T-helper 2 cell treated with Interferon-gamma antibody and Interleukin-4, amounts not matched to agents 5 μg/mL and 100 μg/mL, for 36 hours (primary cell): ENCODE measurements at regions not wholly inside any gene's neighbourhood (a gene's known extent, or its start where the extent isn't known, plus 50 kb on each side); places are given as distances from the start of the nearest gene placed in this dataset.

ENCODE experiments used
- DNase-seq: peaks from one replicate; pipeline ENCODE4 v3.0.0; 2021; ENCODE audit warnings: low spot score
- H3K27ac Mint-ChIP-seq: one replicate; pipeline ENCODE4 v1.8.0; 2021; ENCODE audit warnings: mild to moderate bottlenecking, mixed read lengths
- H3K27me3 Mint-ChIP-seq: one replicate; pipeline ENCODE4 v1.8.0; 2021; ENCODE audit warnings: low read depth, mixed read lengths
- H3K36me3 Mint-ChIP-seq: one replicate; pipeline ENCODE4 v1.8.0; 2021; ENCODE audit warnings: low read depth, mixed read lengths
- H3K4me1 Mint-ChIP-seq: one replicate; pipeline ENCODE4 v1.8.0; 2021; ENCODE audit warnings: low read depth, mixed read lengths
- H3K4me3 Mint-ChIP-seq: one replicate; pipeline ENCODE4 v1.8.0; 2022; ENCODE audit warnings: mild to moderate bottlenecking, moderate library complexity, mixed read lengths
- H3K9me3 Mint-ChIP-seq: one replicate; pipeline ENCODE4 v1.8.0; 2021; ENCODE audit warnings: mixed read lengths

DNA sequence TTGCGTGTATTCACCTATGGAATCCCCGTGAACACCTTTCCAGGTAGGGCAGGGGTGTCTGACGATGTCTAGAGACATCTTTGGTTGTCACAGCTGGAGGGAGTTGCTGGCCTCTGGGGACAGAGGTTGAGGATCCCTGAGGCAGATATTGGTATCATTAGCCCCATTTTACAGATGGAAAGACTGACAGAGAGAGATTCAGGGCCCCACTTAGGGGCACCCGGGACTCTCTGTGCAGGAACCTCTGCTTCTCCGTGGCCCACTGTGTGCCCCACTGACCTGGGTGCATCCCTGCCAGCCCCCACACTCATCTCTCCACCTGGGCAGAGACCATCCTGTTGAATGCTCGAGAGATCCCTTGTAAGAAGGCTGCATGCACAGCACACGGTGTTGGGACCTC lies 111.2 kb downstream of the EDN3 start:
- H3K4me1 Mint-ChIP-seq: no peaks in the 10 kb centered on the region
- H3K27ac Mint-ChIP-seq: no peak overlapping the region
- no peak for DNase-seq
- no peaks in the 10 kb centered on the region for H3K36me3 Mint-ChIP-seq
- no peaks in the 10 kb centered on the region for H3K9me3 Mint-ChIP-seq
- no peak overlapping the region for H3K4me3 Mint-ChIP-seq
- no peaks in the 10 kb centered on the region for H3K27me3 Mint-ChIP-seq

- H3K27ac Mint-ChIP-seq: no peak overlapping the region
Measured at GRCh38 chr20:59412181-59412580, 111.8 kb downstream of the EDN3 start.

GRCh38 chr20:59412875-59413284 lies 112.5 kb downstream of the EDN3 start:
- H3K27me3 Mint-ChIP-seq: no peaks in the 10 kb centered on the region

More at GRCh38 chr20:59412181-59412580, 111.8 kb downstream of the EDN3 start:
- no peaks in the 10 kb centered on the region for H3K4me1 Mint-ChIP-seq
- H3K9me3 Mint-ChIP-seq: no peaks in the 10 kb centered on the region
- no peak for DNase-seq
- H3K4me3 Mint-ChIP-seq: no peak overlapping the region
- H3K27me3 Mint-ChIP-seq: no peaks in the 10 kb centered on the region
- H3K36me3 Mint-ChIP-seq: no peaks in the 10 kb centered on the region

GRCh38 chr20:59413326-59413865 lies 113.0 kb downstream of the EDN3 start:
- Mint-ChIP-seq H3K9me3 (no peaks in the 10 kb centered on the region), H3K27me3 (no peaks in the 10 kb centered on the region), H3K27ac (no peak overlapping the region), H3K4me3 (no peak overlapping the region), H3K36me3 (no peaks in the 10 kb centered on the region), H3K4me1 (no peaks in the 10 kb centered on the region)
- DNase-seq: no peak

More at GRCh38 chr20:59412875-59413284, 112.5 kb downstream of the EDN3 start:
- DNase-seq: no peak
- Mint-ChIP-seq H3K36me3 (no peaks in the 10 kb centered on the region), H3K27ac (no peak overlapping the region), H3K9me3 (no peaks in the 10 kb centered on the region), H3K4me1 (no peaks in the 10 kb centered on the region), H3K4me3 (no peak overlapping the region)

DNA sequence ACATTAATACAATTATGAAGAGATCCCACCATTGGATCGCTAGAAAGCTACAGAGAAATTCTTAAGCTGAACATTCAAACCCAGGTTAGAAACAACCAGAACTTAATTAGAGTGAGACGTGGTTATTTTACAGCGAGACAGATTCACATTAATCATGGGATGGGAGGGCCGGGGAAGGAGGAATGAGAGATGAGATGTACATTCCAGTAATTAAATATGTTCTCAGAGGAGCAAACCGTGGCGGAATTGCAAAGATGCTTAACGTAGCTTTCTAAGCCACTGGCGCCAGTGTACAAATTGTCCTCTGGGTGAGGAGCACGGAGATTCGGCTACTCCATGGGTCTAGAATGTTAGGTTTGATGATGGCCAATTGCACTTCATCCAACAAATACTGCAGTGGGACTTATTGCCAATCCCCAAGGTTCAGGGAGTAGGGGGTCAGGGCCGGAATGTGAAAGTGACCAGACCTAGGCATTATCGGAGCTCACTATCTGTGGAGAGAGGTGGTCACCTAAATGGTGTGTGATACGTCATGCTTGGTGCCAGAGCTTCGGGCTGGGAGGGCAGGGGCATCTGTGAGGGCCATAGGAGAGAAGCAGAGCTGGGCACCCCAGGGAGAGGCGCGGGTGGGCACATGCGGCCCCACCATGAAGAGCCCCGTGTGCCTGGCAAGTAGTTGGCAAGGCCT lies 114.7 kb downstream of the EDN3 start:
- Mint-ChIP-seq H3K4me1 (no peaks in the 10 kb centered on the region), H3K9me3 (no peaks in the 10 kb centered on the region), H3K36me3 (no peaks in the 10 kb centered on the region), H3K27me3 (no peaks in the 10 kb centered on the region), H3K4me3 (no peak overlapping the region), H3K27ac (no peak overlapping the region)
- no peak for DNase-seq

DNA sequence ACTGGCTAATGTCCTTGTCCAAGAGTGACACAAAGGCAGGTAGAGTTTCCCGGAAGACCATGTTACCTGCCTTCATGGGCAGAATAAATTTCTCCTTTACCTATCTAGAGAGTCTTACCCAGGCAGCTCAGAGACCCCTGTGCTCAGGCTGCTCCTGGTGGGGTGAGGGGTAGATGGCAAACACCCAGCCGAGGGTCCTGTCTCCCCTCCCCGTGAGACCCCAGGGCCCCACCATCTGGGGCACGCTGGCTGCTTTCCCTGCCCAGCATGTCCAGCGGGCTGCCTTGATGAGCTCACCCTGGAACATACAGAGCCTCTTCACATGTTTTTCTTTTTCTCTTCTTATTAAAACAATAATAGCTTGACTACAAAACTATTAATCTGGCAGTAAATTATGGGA lies 116.5 kb downstream of the EDN3 start:
- DNase-seq: no peak
- no peak overlapping the region for H3K27ac Mint-ChIP-seq
- H3K9me3 Mint-ChIP-seq: no peaks in the 10 kb centered on the region
- H3K36me3 Mint-ChIP-seq: no peaks in the 10 kb centered on the region
- no peaks in the 10 kb centered on the region for H3K27me3 Mint-ChIP-seq
- no peak overlapping the region for H3K4me3 Mint-ChIP-seq
- H3K4me1 Mint-ChIP-seq: no peaks in the 10 kb centered on the region

- H3K4me3 Mint-ChIP-seq: no peak overlapping the region
- no peaks in the 10 kb centered on the region for H3K27me3 Mint-ChIP-seq
- no peaks in the 10 kb centered on the region for H3K9me3 Mint-ChIP-seq
- no peak overlapping the region for H3K27ac Mint-ChIP-seq
- no peaks in the 10 kb centered on the region for H3K36me3 Mint-ChIP-seq
- H3K4me1 Mint-ChIP-seq: no peaks in the 10 kb centered on the region
- no peak for DNase-seq
Measured at GRCh38 chr20:59421089-59421488, 120.7 kb downstream of the EDN3 start.

GRCh38 chr20:59421920-59422637 lies 121.7 kb downstream of the EDN3 start:
- H3K4me3 Mint-ChIP-seq: no peak overlapping the region
- no peaks in the 10 kb centered on the region for H3K4me1 Mint-ChIP-seq
- H3K27me3 Mint-ChIP-seq: no peaks in the 10 kb centered on the region
- no peak for DNase-seq
- no peaks in the 10 kb centered on the region for H3K9me3 Mint-ChIP-seq
- no peaks in the 10 kb centered on the region for H3K36me3 Mint-ChIP-seq
- H3K27ac Mint-ChIP-seq: no peak overlapping the region

DNA sequence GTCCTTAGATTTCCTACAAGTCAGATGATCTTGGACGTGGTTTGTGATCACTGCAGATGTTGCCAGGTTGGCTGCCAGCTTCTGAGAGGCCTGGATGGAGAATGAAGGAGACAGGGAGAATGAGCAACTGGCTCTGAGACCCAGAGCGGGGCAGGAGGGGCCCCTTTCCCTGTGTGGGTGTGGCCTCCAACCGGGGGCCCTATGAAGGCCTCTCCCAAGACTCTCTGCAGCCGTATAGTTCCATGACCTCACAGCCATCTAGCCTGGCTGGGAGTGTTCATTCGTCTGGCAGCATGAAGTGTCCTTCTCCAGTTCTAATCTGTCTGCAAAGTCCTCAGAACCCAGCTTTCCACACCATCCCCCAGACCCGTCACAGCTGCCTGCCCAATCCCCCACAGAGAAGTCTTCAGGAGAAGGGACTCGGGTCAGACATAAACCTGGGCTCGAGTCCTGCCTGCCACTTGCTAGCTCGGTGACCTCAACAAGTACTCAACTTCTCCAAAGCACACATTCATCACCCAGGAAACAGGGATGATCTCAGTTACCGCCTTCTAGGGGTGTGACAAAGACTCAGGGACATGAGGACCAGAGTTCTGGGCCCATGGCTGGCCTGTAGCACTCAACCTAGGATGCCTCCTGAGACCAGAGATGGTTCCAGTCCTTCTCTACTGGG lies 122.6 kb downstream of the EDN3 start:
- H3K4me1 Mint-ChIP-seq: no peaks in the 10 kb centered on the region
- peaks cover under 1% of the 10 kb centered on the region for H3K9me3 Mint-ChIP-seq
- H3K36me3 Mint-ChIP-seq: no peaks in the 10 kb centered on the region
- no peak overlapping the region for H3K4me3 Mint-ChIP-seq
- no peaks in the 10 kb centered on the region for H3K27me3 Mint-ChIP-seq
- no peak for DNase-seq
- no peak overlapping the region for H3K27ac Mint-ChIP-seq

GRCh38 chr20:59424976-59425375 lies 124.6 kb downstream of the EDN3 start:
- Mint-ChIP-seq H3K27me3 (no peaks in the 10 kb centered on the region), H3K36me3 (no peaks in the 10 kb centered on the region), H3K4me1 (peaks cover 11% of the 10 kb centered on the region), H3K9me3 (peaks cover 7% of the 10 kb centered on the region), H3K4me3 (no peak overlapping the region), H3K27ac (no peak overlapping the region)
- no peak for DNase-seq

DNA sequence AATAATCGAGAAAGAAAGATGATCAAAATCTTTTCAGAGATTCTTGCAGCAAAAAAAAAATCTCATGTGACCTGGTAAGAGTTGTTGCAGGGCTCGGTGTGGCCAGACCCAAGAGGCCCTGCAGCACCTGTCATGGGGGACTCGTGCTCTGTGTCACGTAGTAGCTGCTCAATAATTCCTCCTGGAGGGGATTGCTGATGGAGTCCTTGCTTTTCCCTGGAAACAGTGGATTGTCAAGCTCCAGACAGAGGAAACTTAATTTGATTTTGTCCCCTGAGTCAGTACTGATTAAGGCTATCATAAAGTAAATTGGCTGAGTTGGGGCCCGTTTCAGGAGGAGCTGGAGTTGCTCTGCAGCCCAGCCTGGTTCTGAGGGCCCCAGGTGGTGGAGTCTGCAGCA lies 125.2 kb downstream of the EDN3 start:
- H3K27me3 Mint-ChIP-seq: no peaks in the 10 kb centered on the region

GRCh38 chr20:59428006-59428405 lies 127.6 kb downstream of the EDN3 start:
- no peak for DNase-seq
- Mint-ChIP-seq H3K9me3 (peaks cover 7% of the 10 kb centered on the region), H3K27me3 (peaks cover 7% of the 10 kb centered on the region), H3K4me3 (no peak overlapping the region), H3K36me3 (no peaks in the 10 kb centered on the region), H3K27ac (no peak overlapping the region), H3K4me1 (peaks cover 11% of the 10 kb centered on the region)

More for the DNA sequence above, 125.2 kb downstream of the EDN3 start:
- H3K27ac Mint-ChIP-seq: no peak overlapping the region
- no peaks in the 10 kb centered on the region for H3K36me3 Mint-ChIP-seq
- peaks cover 7% of the 10 kb centered on the region for H3K9me3 Mint-ChIP-seq
- peaks cover 11% of the 10 kb centered on the region for H3K4me1 Mint-ChIP-seq
- no peak overlapping the region for H3K4me3 Mint-ChIP-seq
- no peak for DNase-seq

DNA sequence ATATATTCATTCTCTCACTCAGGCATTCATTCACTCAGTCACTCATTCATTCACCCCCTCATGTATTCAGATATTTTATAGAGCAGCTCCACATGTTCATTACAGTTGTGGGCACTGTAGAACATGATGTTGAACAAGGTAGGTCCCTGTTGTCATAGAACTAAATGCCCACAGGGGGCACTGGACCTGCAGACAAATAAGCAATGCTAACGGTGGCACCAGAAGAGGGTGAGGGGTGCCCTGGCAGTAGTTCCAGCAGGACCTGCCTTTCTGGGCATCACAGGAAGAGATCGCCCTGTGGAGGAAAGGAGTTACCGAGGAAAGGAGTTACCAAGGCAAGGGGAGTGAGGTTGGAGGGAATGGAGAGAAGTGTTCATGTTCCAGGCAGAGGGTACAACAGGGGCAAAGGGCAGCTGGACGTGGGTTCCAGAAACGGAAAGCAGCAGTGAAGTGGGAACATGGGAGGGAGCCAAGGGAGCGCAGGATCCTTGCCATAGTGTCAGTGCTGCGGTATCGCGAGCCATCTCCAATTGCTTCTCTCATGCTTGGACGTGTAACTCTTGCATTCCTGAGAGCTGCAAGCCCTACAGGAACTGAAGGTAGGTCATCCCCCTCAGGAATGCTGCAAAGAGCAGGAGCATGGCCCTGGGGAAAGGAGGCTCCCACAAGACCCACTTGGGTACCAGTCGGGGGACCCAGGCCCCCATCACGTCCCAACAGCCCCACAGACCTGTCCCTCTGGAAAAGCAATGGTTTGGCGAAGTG lies 128.2 kb downstream of the EDN3 start:
- no peaks in the 10 kb centered on the region for H3K36me3 Mint-ChIP-seq
- peaks cover 7% of the 10 kb centered on the region for H3K9me3 Mint-ChIP-seq
- H3K27me3 Mint-ChIP-seq: peaks cover 9% of the 10 kb centered on the region
- DNase-seq: no peak
- peak overlapping the region; percentile 58 for H3K4me3 Mint-ChIP-seq
- H3K27ac Mint-ChIP-seq: no peak overlapping the region
- peaks cover 11% of the 10 kb centered on the region for H3K4me1 Mint-ChIP-seq
